ENCODE measurements at regions not wholly inside any gene's neighbourhood (a gene's known extent, or its start where the extent isn't known, plus 50 kb on each side); places are given as distances from the start of the nearest gene placed in this dataset.

- no peak for TF ChIP-seq SRSF9 (IDR thresholded peaks at IDR 0.05; ENCODE audit: borderline replicate concordance, low read depth, low read length)
- no peak for TF ChIP-seq SUPT5H (IDR thresholded peaks at IDR 0.05)
- TF ChIP-seq UBTF (IDR thresholded peaks at IDR 0.05; ENCODE audit: borderline replicate concordance in 1 of 2, low read depth in 2 of 2, low read length in 2 of 2): no peak
- TF ChIP-seq FOXA1 (IDR thresholded peaks at IDR 0.05; ENCODE audit: borderline replicate concordance): no peak
- no peak for TF ChIP-seq CHD7 (IDR thresholded peaks at IDR 0.05; ENCODE audit: low read depth, low read length)
- TF ChIP-seq SP1 (CRISPR knock-in tag; IDR thresholded peaks at IDR 0.05): no peak
- no peak for TF ChIP-seq POLR2A (conservative IDR thresholded peaks at IDR 0.05)
- TF ChIP-seq CBX8 (IDR thresholded peaks at IDR 0.05; ENCODE audit: borderline replicate concordance, extremely low read depth, low read depth, low read length, poor library complexity, severe bottlenecking): no peak
- no peak for TF ChIP-seq ATF7 (IDR thresholded peaks at IDR 0.05)
- TF ChIP-seq NR2C2 (CRISPR knock-in tag; IDR thresholded peaks at IDR 0.05): no peak
- no peak for TF ChIP-seq NR2C2 (tag; IDR thresholded peaks at IDR 0.05)
- TF ChIP-seq TEAD4 (IDR thresholded peaks at IDR 0.05; ENCODE audit: low read length): no peak
- TF ChIP-seq TEAD4 (CRISPR knock-in tag; IDR thresholded peaks at IDR 0.05; ENCODE audit: borderline replicate concordance): no peak
- no peak for TF ChIP-seq ZNF121 (CRISPR knock-in tag; conservative IDR thresholded peaks at IDR 0.05)
- TF ChIP-seq MAFF (IDR thresholded peaks at IDR 0.05; ENCODE audit: low read length): no peak
- TF ChIP-seq JUNB (CRISPR knock-in tag; conservative IDR thresholded peaks at IDR 0.05): no peak
Measured at GRCh38 chr17:73984941-73985340, 218.5 kb upstream of the RPL38 start.
